Activated CD4-positive, alpha-beta T cell treated with anti-CD3 and anti-CD28 coated beads, Interleukin-2, Interleukin-6, amounts not matched to agents 100 ng/mL and 50 ng/mL, durations not matched to agents 16 hours and 8 hours (primary cell): ENCODE measurements at regions not wholly inside any gene's neighbourhood (a gene's known extent, or its start where the extent isn't known, plus 50 kb on each side); places are given as distances from the start of the nearest gene placed in this dataset.
"Not testable (repeated sequence)": the region's sequence is repeated elsewhere in the genome, so short reads cannot be mapped to it uniquely, and the experiment has no call there.

ENCODE experiments used
- DNase-seq: peaks from one replicate; pipeline ENCODE4 v3.0.0-alpha.2; 2020

GRCh38 chr7:136303162-136303561 is 326.0 kb upstream of the MTPN start:
- no peak for DNase-seq

- no peak for DNase-seq
Measured at GRCh38 chr7:136302049-136302448, 324.9 kb upstream of the MTPN start.

GRCh38 chr7:136294977-136295376 is 317.8 kb upstream of the MTPN start:
- DNase-seq: no peak

- DNase-seq: no peak
Measured at GRCh38 chr7:136293841-136294391, 316.8 kb upstream of the MTPN start.

GRCh38 chr7:136293272-136293671 is 316.1 kb upstream of the MTPN start:
- no peak for DNase-seq

- DNase-seq: no peak
Measured at GRCh38 chr7:136292365-136292764, 315.2 kb upstream of the MTPN start.

GRCh38 chr7:136290351-136290750 is 313.2 kb upstream of the MTPN start:
- no peak for DNase-seq

- no peak for DNase-seq
Measured at GRCh38 chr7:136278057-136278456, 300.9 kb upstream of the MTPN start.

GRCh38 chr7:136275794-136276193 is 298.6 kb upstream of the MTPN start:
- DNase-seq: no peak

- DNase-seq: no peak
Measured at GRCh38 chr7:136274636-136275345, 297.6 kb upstream of the MTPN start.

GRCh38 chr7:136272934-136273333 is 295.8 kb upstream of the MTPN start:
- no peak for DNase-seq

- DNase-seq: no peak
Measured at GRCh38 chr7:136267822-136268221, 290.7 kb upstream of the MTPN start.

- DNase-seq: no peak
Measured at GRCh38 chr7:136266457-136266856, 289.3 kb upstream of the MTPN start.

GRCh38 chr7:136264304-136264703 is 287.1 kb upstream of the MTPN start:
- not testable (repeated sequence) for DNase-seq

GRCh38 chr7:136263112-136263860 is 286.1 kb upstream of the MTPN start:
- not testable (repeated sequence) for DNase-seq

GRCh38 chr7:136260591-136260990 is 283.4 kb upstream of the MTPN start:
- not testable (repeated sequence) for DNase-seq

- DNase-seq: no peak
Measured at GRCh38 chr7:136259074-136259473, 281.9 kb upstream of the MTPN start.

- no peak for DNase-seq
Measured at GRCh38 chr7:136256491-136256890, 279.3 kb upstream of the MTPN start.

GRCh38 chr7:136254148-136254547 is 277.0 kb upstream of the MTPN start:
- no peak for DNase-seq

GRCh38 chr7:136251826-136252225 is 274.7 kb upstream of the MTPN start:
- no peak for DNase-seq

GRCh38 chr7:136247211-136247610 is 270.1 kb upstream of the MTPN start:
- no peak for DNase-seq

GRCh38 chr7:136245327-136246004 is 268.3 kb upstream of the MTPN start:
- no peak for DNase-seq

GRCh38 chr7:136234040-136234439 is 256.9 kb upstream of the MTPN start:
- DNase-seq: no peak

- no peak for DNase-seq
Measured at GRCh38 chr7:136230210-136230609, 253.1 kb upstream of the MTPN start.
